ENCODE measurements at regions not wholly inside any gene's neighbourhood (a gene's known extent, or its start where the extent isn't known, plus 50 kb on each side); places are given as distances from the start of the nearest gene placed in this dataset.

DNA sequence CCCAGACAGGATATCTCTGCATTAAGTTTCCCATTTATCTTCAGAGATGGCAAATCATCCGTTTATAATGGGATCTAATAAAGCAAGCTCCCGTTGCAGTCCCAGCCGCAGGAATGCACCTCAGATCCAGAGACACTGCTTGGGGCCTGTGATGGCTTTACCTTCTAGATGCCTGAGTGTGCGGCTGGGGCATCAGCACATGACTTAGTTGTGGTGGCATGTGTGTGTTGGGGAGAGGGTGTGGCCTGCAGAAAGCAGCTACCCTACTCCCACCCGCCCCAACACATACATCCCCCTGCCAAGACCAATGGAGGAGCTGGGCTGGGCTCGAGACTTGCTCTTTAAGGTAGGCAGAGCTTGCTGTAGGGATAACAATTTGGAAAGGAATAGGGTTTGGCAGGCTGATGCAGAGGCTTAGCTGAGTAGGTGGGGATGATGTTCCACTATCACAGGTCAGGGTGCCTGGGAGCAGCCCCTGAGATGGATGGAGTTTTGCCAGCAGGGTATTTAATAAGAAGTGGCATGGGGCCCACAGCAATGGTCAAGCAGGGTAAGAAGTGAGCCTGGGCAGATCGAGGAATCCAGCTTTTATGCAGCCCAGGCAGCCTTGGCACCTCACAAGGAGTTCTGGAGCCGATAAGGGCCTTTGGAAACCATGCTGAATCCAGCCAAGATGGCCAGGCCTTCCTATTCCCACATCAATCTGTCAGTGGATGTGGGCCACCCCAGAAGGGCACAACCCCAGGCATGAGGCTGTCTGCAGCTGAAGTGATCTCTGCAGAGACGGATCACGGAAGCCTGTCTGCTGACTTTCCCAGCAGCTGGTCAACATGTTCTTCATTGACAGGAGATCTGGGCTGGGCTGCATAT is 601.3 kb downstream of the BUD13 start:
- no peak for DNase-seq

DNA sequence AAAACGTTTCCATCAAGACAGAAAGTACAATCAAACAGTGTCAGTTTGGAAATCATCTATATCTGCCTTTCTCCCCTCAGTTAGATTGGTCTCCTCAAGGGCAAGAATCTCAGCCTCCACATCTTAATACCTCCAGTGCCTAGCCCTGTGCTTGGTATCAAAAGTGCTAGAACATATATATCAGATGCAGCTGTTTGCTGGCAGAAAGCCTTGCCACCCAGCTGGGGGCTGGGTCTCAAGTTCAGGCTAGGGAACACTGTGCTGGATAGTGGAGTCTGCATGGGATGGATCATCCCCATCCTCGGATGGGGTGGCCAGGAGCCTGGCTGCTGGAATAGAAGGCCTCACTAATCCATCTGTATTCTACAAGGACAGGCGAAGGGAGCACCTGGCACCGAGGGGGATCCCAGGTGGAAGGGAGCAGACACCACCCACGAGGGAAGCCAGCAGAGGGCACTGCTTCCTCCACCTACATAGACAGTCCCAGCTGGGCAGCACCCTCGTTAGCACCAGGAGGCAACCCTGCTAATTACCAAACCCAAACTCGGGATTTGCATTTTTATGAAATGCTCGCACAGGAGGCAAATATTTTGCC is 602.2 kb downstream of the BUD13 start:
- no peak for DNase-seq

DNA sequence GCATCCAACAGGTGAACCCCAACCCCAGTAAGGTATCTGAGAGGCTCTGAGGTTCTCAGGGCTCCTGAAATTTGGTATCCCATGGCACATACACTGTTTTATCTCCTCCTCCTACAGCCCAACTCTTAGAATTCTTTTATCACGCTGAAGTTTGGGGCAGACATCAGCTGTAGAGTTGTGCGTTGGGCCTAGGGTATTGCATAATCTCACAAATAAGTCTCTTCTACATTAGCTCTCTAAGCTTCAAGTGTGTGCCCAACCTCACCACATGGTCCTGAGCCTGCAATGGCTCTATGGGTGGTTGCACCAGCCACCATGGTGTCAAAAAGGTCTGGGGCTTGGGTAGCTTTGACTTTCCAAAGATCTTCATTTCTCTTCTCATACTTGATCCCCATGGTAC is 603.0 kb downstream of the BUD13 start:
- no peak for DNase-seq

DNA sequence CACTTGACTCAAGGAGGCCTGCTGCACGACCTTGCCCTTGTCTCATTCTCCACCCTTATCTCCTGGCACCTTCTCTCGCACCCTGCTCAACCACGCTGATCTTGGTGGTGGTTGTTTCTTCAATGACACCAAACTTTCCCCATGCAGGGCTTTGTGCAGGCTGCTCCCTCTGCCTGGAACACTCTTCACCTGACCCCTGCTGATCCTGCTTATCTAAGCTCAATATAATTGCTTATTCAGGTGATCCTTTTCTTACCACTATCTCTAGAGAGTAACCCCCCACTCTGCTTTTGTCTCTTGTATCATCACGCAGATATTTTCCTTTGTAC is 604.4 kb downstream of the BUD13 start:
- no peak for DNase-seq

DNA sequence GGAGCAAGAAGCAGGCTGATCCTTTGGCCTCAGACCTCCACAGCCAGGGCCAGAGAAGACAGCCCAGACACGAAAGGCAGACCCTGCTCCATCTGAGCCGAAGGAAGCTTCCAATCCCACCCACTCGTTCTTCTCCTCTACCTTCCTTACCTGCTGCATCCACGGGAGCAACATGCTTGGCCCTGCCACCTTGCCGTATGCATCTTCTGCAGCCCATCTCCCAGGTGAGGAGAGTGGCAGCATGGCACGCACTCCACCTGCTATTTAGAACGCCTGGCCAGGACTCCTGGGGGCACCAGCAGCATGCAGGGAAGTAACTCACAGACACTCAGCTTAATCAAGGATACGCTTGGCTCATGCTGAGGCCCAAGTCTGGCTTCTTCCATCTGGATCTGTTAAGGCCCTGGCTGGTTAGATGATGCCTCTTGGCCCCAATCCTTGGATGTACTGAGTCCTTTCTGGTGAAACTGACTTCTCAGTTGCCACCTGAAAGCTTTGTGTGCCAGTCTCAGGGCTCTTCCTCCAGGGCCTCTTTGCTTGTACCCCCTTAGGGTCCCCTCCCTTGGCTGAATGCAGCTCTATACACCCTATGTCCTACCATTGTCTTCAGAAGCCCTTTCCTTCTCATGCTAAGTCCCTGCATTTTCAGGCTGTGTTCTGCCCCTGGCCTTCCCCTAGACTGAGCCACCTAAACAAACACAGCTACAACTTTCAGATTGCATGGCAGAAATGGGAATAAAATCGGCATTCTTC is 604.9 kb downstream of the BUD13 start:
- DNase-seq = no peak

DNA sequence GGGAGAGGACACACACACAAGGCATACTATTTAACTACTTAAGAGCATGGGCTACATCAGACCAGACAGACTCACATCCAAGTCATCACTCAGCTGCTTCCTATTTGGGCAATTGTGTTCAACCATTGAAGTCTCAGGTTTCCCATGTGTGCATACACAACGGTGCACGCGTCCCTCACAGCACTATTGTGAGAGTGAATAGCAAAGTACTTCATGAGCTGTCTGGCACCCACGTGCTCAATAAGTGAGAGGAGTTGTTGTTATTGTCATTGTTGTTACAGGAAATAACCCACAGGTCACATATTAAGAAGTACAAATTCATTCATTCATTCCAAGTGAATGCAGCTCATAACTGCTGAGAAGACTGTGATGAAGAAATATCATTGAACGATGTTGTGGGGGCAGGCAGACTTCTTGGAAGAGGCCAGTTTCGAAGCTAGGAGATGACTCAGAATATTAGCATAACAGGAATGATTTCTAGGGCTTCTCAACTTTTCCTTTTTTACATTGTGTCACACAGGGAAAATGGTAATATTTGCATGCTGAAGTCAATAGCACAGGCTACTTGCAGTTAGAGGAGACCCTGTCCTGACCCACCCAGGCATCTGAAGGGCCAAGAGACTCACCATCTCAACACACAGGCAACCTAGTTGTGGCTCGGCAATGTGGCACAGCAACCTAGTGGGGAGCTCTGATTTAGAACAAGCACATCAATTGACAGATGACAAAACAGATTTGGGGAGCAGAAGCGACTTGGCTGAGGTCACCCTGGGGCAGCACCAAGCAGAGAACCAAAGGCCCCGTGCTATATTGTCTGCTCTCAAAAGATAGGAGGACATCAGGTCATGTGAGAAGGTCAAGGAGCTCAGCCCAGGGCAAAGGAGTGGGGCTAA is 606.0 kb downstream of the BUD13 start:
- no peak for DNase-seq

DNA sequence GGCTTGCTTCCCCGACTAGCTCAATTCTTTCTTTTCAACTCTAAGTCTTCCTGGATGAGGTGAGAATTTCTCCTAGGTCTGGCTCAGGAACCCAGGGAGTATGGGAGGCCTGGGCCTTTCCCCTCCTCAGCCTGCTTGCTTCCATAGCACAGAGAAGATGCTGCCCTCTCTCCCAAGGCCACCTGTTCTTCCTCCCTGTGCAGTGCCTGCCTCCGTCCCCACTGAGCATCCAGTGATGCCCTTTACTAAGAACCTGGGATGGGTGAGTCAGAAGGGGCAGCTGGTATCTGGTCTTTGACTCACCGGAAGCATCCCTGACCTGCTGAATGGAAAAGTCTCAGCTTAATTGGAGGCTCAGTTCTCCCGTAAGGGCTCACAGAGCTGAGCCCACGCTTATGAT is 607.9 kb downstream of the BUD13 start:
- DNase-seq = no peak

DNA sequence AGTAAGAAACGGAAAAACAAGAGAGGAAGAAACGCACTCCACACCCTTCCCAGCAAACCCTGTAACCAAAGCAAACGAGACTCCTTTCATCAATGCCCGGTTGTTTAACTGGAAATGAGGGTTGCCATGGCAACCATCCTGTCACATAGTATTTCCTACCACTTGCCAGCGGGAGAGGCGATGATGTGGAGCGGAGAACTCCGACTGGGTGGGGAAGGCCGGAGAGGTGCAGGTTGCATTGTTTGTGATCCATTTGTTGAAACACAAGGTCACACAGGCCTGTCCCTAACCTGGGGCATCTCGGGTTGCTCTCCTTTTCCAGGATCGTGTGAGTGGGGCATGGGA is 609.9 kb downstream of the BUD13 start:
- DNase-seq = no peak

DNA sequence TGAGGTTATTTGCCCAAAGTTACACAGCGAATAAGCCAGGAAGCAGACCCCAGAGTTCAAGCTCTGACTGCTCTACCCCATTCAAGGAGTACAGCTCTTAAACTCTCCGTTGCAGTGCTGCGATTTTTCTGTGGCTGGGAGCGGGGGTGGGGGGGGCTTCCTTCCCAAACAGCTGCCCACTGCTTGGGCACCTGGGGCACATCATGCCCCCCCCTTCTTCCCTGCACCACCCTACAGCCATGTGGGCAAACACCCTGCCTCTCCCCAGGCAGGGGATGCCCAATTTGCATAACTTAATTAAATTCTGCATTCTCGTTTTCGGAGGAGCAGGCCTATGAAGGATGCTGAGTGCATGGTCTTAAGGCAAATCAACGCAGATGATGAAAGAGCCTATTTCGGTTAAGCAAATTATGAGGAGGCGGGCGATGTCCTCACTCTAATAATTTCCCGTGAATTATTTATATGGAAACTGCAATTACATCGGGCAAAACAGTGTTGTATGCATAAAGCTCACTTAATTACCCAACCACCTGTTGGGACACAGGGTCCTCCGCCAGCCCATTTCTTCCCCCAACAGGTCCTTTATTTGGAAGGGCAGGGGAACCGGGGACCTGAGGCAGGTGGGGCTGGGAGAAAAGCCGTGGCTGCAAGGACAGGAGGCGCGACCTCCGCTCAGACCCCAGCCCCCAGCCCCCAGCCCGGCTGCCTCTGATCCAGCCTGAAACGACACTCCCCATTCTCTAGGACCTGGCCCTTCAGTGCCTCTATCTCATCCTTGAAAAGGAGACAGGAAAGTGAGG is 610.5 kb downstream of the BUD13 start:
- DNase-seq = no peak

DNA sequence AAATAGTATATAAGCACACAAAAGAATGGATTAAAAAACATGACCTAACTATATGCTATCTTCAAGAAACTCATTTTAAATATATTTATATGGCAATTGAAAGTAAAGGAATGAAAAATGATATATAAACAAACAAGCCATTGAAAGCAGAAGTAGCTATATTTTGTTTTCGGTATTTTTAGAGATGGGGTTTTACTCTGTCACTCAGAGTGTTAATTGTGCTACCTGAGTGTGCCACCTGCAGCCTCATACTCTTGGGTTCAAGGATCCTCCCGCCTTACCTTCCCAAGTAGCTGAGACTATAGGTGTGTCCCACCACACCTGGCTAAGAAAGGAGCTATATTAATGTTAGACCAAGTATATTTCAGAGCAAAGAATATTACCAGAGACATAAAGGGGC is 624.1 kb downstream of the BUD13 start:
- no peak for DNase-seq

DNA sequence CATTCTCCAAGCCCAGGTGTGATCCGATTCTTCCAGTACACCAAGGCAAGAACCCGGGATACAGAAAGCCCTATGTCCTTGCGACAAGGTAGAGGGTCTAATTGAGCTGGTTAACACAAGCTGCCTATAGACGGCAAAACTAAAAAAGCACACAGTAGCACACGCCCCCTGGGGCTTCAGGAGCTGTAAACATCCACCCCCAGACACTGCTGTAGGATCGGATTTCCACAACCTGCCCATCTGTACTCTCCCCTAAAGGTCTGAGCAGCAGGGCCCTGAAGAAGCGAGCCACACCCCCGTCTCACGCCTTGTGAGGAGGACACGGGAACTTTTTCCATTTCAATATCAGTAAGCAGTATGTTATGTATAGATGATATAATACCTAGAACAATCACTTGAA is 624.7 kb downstream of the BUD13 start:
- DNase-seq = no peak

DNA sequence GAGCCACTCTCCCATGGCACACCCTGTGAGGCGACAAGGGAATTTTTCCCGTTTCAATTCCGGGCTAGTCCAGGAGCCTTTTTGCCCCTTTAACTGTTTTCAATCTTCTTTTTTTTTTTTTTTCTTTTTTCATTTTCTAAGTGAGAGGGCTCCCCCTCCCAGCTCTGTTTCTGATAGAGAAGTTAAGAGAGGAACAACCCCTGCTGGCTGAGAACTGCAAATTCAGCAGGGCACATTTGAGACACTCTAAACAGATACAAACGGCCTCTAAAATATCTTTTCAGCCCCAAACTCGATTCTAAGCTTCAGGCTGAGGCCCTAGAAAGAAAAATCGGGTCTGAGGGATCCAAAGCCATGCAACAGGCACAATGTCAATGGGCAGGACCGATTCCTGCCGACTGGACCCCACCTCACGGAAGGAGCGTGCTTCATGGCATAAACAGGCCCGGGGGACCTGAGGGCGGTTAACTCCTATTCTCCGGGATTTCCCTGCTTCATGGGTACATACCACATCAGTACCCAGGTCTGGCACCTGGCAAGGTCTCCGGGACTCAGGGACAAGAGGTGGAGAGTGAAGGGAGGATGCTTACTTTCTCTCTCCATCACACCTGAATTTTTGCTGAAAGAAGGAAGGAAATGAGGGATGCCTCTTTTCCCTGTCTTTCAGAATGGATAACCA is 627.5 kb downstream of the BUD13 start:
- DNase-seq = no peak

DNA sequence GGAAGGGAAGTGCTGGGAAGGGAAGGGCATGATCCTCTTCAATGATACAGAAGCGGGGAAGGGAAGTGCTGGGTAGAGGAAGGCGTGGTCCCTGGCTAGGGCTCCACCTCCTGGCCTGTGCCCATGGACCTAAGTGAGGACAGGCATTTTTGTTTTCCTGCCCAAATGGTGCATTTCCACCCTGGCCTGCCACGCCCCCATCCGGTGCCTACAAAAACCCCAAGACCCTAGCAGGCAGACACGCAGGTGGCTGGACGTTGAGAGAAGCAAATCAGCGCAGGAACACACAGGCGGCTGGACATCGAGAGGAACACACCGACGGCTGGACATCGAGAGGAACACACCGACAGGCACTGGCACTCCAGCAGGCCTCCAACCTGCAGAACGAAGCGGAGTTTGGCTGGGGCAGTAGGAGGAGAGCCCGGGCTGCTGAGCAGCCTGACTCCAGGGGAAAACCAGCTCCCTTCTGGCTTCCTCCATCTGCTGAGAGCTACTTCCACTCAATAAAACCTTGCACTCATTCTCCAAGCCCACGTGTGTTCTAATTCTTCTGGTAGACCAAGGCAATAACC is 628.3 kb downstream of the BUD13 start:
- no peak for DNase-seq

DNA sequence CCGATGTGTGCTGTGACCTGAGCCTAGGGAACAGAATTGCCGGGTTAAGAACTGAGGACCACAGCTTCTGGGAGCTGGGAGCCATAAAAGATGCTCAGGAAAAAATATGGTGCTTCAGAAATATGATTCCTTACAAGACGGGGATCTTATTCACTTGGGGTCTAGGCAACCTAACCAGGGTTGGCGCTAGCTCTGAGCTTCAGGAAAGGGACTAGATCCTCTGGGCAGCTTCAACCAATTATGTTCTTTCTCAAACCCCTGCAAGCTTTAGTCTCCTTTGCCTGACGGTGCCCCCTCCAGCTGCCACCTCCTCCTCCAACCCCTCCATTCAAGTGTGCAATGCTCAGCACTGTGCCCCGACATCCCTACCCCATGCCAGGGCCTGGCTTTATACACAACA is 634.1 kb upstream of the CADM1 start:
- DNase-seq = no peak

DNA sequence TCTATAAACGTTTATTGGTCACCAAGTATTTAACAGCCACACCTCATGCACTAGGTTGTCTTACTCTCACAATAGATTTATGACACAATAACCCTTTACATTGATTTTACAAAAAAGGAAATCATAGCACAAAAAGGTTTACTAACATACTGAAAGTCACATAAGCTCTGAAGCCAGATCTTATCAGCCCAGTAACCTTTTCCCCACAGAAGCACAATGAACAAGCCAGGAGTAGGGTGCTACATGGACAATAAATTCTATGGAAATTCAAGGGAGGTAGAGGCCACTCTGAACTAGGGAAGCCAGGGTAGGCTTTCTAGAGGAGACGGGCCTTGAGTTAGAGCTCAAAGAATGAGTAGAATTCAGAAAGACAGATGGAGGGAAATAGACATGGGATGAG is 633.5 kb upstream of the CADM1 start:
- no peak for DNase-seq

DNA sequence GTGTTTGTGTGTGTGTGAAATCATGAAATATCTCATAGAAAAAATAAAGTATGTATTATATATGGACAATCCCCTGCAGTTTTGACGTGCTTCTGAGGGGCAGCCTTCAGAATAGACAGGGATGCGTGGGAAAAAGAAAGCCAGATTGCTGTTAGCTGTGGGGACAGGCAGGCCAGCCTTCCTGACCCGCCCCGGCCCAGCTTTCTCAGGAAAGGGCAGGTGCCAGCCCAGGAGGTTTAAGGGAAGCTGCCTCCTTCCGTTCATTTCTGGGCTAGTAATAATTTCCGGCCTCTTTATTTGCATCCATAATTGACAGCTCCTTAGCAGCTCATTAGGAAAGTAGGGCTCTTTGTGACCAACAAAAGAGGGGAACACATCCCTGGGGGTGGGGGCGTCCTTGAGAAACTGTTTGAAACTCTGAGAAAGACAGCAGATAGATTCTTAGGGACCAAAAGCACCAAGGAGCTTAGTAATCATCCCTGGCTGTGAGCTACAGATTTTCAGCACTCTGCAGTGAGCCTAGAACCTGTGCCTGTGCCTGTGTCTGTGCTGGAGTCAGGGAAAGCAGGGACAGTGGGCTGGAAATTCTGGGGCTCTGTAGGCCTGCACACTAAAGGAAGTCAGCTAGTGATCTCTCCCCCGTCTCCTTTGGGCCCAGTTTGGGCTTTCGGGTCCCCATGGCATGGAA is 632.9 kb upstream of the CADM1 start:
- no peak for DNase-seq

DNA sequence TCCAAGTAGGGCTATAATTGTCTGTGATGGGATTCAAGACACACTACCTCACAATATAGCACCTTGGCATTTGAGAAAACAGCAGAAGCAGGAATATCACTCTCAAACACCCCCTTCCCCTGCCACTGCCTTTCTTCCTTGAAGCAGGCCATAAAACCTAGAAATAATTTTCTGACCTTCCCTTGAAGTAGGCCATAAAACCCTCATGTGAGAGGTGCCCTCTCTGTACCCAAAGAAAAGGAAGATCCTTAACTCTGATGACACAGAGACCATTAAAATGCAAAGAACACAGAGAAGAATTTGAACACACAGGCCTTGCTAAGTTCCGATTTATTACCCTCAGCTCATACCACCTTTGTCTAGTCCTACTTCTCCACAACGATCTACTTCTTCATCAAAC is 631.7 kb upstream of the CADM1 start:
- no peak for DNase-seq

DNA sequence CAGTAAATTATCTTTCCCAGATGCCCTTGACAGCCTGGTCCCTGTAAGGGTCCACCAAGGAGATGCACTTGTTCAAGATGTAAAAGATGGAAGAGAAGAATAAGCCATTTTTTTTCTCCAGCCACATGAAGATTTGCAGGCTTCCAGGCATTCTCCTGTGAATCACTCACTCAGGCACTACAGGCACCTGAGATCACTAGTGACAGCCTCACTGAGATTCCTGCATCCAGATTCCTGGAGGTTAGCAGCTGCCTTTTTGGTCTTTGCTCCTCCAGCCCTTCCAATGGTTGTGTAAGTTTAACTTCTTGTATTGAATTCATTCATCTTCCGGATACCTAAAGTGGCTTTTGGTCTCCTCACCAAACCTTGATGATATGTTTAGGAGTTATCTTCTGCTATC is 630.2 kb upstream of the CADM1 start:
- no peak for DNase-seq

DNA sequence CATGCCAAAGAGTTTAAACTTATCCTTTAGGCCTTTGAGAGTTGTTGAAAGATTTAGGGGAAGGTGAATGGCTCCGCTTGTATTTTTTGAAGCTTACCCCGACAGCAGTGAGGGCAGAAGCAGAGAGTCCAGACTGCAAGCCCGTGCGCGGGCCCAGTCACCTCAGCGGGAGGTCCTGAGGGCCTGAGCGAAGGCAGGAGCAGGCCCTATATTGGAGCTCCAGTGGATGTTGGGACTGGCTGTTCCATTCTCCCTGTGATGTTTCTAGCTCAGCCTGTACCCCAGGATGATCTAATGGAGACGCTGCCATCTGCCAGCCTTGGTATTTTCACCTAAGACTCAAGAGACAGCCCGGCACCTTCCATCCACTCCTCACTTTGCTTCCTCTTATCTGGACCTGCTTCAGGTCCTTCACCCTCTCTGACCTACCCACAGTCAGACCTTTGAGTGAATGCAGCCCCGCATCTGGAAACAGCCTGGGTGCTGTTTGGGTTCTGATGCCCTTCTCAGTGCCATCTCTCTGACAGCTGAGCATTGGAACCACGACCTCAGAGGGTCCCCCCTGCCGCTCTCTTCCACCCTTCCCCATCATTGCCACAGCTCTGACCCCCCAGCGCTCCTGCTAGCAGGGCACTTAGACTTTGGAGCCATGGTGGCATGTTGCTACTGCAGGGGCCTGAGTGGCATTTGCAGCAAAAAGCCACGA is 628.2 kb upstream of the CADM1 start:
- no peak for DNase-seq

DNA sequence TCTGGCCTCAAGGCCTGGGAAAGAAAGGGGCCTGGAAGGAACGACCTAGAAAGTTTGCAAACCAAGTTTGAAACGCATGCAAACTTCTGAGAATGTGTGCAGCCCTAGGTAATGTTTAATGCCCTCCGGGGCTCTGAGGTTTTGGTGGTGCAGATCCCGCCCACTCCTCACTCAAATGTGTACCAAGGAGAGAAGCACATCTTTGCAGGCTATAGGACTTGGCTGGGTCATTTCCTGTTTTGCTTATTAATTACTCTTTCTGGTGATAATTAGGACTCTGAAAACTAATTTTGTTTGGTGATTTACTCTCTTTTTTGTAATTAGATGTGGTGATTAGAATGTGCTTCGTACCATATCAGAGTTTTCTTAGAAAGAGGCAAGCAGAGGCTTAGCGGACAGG is 625.9 kb upstream of the CADM1 start:
- DNase-seq = no peak

All from NCI-H1436 treated with DMSO at 0.1 percent for 48 hours (cell line).